ENCODE measurements at regions not wholly inside any gene's neighbourhood (a gene's known extent, or its start where the extent isn't known, plus 50 kb on each side); places are given as distances from the start of the nearest gene placed in this dataset.
"Not testable (repeated sequence)": the region's sequence is repeated elsewhere in the genome, so short reads cannot be mapped to it uniquely, and the experiment has no call there.

GRCh38 chr12:114868995-114869834, 185.2 kb upstream of the TBX3 start:
- no peak for DNase-seq

- no peak for DNase-seq
Measured at GRCh38 chr12:114866331-114866730, 182.4 kb upstream of the TBX3 start.

GRCh38 chr12:114864837-114865551, 181.0 kb upstream of the TBX3 start:
- no peak for DNase-seq

GRCh38 chr12:114863911-114864310, 179.9 kb upstream of the TBX3 start:
- DNase-seq: no peak

- no peak for DNase-seq
Measured at GRCh38 chr12:114860969-114861368, 177.0 kb upstream of the TBX3 start.

- no peak for DNase-seq
Measured at GRCh38 chr12:114858388-114859146, 174.6 kb upstream of the TBX3 start.

GRCh38 chr12:114855678-114856077, 171.7 kb upstream of the TBX3 start:
- DNase-seq: no peak

GRCh38 chr12:114852976-114853529, 169.1 kb upstream of the TBX3 start:
- DNase-seq: no peak

GRCh38 chr12:114851981-114852380, 168.0 kb upstream of the TBX3 start:
- no peak for DNase-seq

- no peak for DNase-seq
Measured at GRCh38 chr12:114850661-114851275, 166.8 kb upstream of the TBX3 start.

GRCh38 chr12:114848666-114849065, 164.7 kb upstream of the TBX3 start:
- DNase-seq: no peak

GRCh38 chr12:114847441-114848035, 163.6 kb upstream of the TBX3 start:
- DNase-seq: no peak

- DNase-seq: no peak
Measured at GRCh38 chr12:114846771-114847170, 162.8 kb upstream of the TBX3 start.

- DNase-seq: no peak
Measured at GRCh38 chr12:114841557-114842251, 157.7 kb upstream of the TBX3 start.

- DNase-seq: no peak
Measured at GRCh38 chr12:114838480-114838879, 154.5 kb upstream of the TBX3 start.

- DNase-seq: no peak
Measured at GRCh38 chr12:114836609-114837008, 152.6 kb upstream of the TBX3 start.

GRCh38 chr12:114835031-114835430, 151.1 kb upstream of the TBX3 start:
- DNase-seq: no peak

GRCh38 chr12:114834621-114835020, 150.6 kb upstream of the TBX3 start:
- no peak for DNase-seq

GRCh38 chr12:114829833-114830232, 145.9 kb upstream of the TBX3 start:
- DNase-seq: no peak

- DNase-seq: not testable (repeated sequence)
Measured at GRCh38 chr12:114829244-114829643, 145.3 kb upstream of the TBX3 start.

- DNase-seq: no peak
Measured at GRCh38 chr12:114827461-114827860, 143.5 kb upstream of the TBX3 start.

GRCh38 chr12:114826244-114826643, 142.3 kb upstream of the TBX3 start:
- no peak for DNase-seq

All from CD4-positive, alpha-beta T cell treated with Interferon gamma for 1 hour (primary cell).